ENCODE measurements at regions not wholly inside any gene's neighbourhood (a gene's known extent, or its start where the extent isn't known, plus 50 kb on each side); places are given as distances from the start of the nearest gene placed in this dataset.

DNA sequence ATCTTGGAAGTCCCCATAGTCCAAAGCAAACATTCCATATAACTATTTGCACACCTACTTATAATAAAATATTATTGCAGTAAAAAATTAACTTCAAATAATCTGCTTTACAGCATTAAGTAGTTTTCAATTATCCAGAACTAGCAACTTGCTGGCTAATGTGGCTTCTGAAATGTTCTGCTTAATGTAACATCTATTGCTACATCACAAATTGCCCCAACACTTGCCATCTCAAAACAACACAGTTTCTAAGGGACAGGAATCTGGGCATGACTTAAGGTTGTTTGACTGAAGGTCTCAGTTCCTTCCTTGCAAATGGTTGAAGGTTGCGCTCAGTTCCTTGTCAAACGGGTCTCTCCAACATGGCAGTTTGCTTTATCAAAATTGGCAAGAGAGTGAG lies 378.5 kb upstream of the SEMA3C start:
- no peak overlapping the region for H2AFZ ChIP-seq (ENCODE audit: low read length)
- H3K4me1 ChIP-seq (ENCODE audit: insufficient read depth, low read length): no peaks in the 10 kb centered on the region
- intact Hi-C loops (cut with micrococcal nuclease; ENCODE audit: unreplicated experiment): no loop called here
- TF ChIP-seq SRSF4 (IDR thresholded peaks at IDR 0.05; ENCODE audit: low read depth, low read length, poor library complexity, severe bottlenecking): no peak
- TF ChIP-seq HNF1A (IDR thresholded peaks at IDR 0.05; ENCODE audit: low read depth): no peak
- no peak for TF ChIP-seq HNF1A (CRISPR knock-in tag; IDR thresholded peaks at IDR 0.05; ENCODE audit: borderline replicate concordance)
- no peak for TF ChIP-seq ZEB1 (IDR thresholded peaks at IDR 0.05; ENCODE audit: insufficient replicate concordance, low read depth)
- TF ChIP-seq GABPA (IDR thresholded peaks at IDR 0.05; ENCODE audit: low read depth, low read length): no peak
- no peak for TF ChIP-seq GABPA (CRISPR knock-in tag; IDR thresholded peaks at IDR 0.05; ENCODE audit: low read depth)
- no peak for TF ChIP-seq ZNF644 (CRISPR knock-in tag; IDR thresholded peaks at IDR 0.05; ENCODE audit: low read depth)
- TF ChIP-seq SPEN (CRISPR knock-in tag; IDR thresholded peaks at IDR 0.05; ENCODE audit: low read depth): no peak
- no peak for TF ChIP-seq ZNF124 (CRISPR knock-in tag; IDR thresholded peaks at IDR 0.05)
- no peak for TF ChIP-seq SALL2 (CRISPR knock-in tag; IDR thresholded peaks at IDR 0.05)
- no peak for TF ChIP-seq KLF12 (CRISPR knock-in tag; IDR thresholded peaks at IDR 0.05; ENCODE audit: borderline replicate concordance)
- no peak for TF ChIP-seq CAMTA2 (CRISPR knock-in tag; IDR thresholded peaks at IDR 0.05; ENCODE audit: borderline replicate concordance)
- TF ChIP-seq, protein P1, sequence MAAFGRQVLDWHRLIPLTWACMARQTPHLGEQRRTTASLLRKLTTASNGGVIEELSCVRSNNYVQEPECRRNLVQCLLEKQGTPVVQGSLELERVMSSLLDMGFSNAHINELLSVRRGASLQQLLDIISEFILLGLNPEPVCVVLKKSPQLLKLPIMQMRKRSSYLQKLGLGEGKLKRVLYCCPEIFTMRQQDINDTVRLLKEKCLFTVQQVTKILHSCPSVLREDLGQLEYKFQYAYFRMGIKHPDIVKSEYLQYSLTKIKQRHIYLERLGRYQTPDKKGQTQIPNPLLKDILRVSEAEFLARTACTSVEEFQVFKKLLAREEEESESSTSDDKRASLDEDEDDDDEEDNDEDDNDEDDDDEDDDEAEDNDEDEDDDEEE (CRISPR knock-in tag; IDR thresholded peaks at IDR 0.05): no peak
- no peak for TF ChIP-seq NFKB2 (CRISPR knock-in tag; IDR thresholded peaks at IDR 0.05; ENCODE audit: borderline replicate concordance)
- no peak for TF ChIP-seq RCOR2 (CRISPR knock-in tag; IDR thresholded peaks at IDR 0.05)
- TF ChIP-seq ZNF562 (CRISPR knock-in tag; IDR thresholded peaks at IDR 0.05; ENCODE audit: borderline replicate concordance): no peak
- TF ChIP-seq, protein P2, sequence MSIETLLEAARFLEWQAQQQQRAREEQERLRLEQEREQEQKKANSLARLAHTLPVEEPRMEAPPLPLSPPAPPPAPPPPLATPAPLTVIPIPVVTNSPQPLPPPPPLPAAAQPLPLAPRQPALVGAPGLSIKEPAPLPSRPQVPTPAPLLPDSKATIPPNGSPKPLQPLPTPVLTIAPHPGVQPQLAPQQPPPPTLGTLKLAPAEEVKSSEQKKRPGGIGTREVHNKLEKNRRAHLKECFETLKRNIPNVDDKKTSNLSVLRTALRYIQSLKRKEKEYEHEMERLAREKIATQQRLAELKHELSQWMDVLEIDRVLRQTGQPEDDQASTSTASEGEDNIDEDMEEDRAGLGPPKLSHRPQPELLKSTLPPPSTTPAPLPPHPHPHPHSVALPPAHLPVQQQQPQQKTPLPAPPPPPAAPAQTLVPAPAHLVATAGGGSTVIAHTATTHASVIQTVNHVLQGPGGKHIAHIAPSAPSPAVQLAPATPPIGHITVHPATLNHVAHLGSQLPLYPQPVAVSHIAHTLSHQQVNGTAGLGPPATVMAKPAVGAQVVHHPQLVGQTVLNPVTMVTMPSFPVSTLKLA (IDR thresholded peaks at IDR 0.05): no peak
- no peak for TF ChIP-seq ZMYM2 (CRISPR knock-in tag; IDR thresholded peaks at IDR 0.05)
- TF ChIP-seq FOXM1 (CRISPR knock-in tag; IDR thresholded peaks at IDR 0.05): no peak
- TF ChIP-seq, protein P3, sequence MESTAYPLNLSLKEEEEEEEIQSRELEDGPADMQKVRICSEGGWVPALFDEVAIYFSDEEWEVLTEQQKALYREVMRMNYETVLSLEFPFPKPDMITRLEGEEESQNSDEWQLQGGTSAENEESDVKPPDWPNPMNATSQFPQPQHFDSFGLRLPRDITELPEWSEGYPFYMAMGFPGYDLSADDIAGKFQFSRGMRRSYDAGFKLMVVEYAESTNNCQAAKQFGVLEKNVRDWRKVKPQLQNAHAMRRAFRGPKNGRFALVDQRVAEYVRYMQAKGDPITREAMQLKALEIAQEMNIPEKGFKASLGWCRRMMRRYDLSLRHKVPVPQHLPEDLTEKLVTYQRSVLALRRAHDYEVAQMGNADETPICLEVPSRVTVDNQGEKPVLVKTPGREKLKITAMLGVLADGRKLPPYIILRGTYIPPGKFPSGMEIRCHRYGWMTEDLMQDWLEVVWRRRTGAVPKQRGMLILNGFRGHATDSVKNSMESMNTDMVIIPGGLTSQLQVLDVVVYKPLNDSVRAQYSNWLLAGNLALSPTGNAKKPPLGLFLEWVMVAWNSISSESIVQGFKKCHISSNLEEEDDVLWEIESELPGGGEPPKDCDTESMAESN (CRISPR knock-in tag; conservative IDR thresholded peaks at IDR 0.05): no peak
- no peaks in the 10 kb centered on the region for H3K36me3 ChIP-seq (replicated peaks in 1 of 2; ENCODE audit: control insufficient read depth in 1 of 2, insufficient read depth in 2 of 2, low read length in 2 of 2)
- no peaks in the 10 kb centered on the region for H4K20me1 ChIP-seq (ENCODE audit: insufficient read depth, low read length)
- BruUV-seq (replicated peaks): no TSS peak
- no peak overlapping the region for H3K4me3 ChIP-seq (replicated peaks in 1 of 3; ENCODE audit: insufficient read depth in 1 of 3, low read depth in 2 of 3, low read length in 3 of 3)
- no peak overlapping the region for H3K27ac ChIP-seq (ENCODE audit: extremely low read length, insufficient read depth, low read length)
- ATAC-seq (no peak), FAIRE-seq (no peak), DNase-seq (ENCODE audit: low spot score) (no peak)
- ChIA-PET CTCF (ENCODE audit: low intra/inter-chr PET ratio, low total read pairs) (no interaction called here), POLR2A (no interaction called here)
- no peaks in the 10 kb centered on the region for H3K9me3 ChIP-seq (ENCODE audit: low read length)
- WGBS (ENCODE audit: low lambda C conversion rate): 44% methylated on average over 2 of the region's 2 CpGs
- no peaks in the 10 kb centered on the region for H3K79me2 ChIP-seq (ENCODE audit: insufficient read depth, low read length)
- no peaks in the 10 kb centered on the region for H3K27me3 ChIP-seq (ENCODE audit: control insufficient read depth in 1 of 2, insufficient read depth in 2 of 2, low read length in 2 of 2)
- in situ Hi-C loops (cut with HindIII; ENCODE audit: extremely low pct_ligation_motif_present, low pct_unique_long_range_greater_than_20kb): no loop called here
- H3K4me2 ChIP-seq (ENCODE audit: low read depth, low read length): no peak overlapping the region
- H3K9ac ChIP-seq (ENCODE audit: insufficient read depth, low read depth, low read length): no peak overlapping the region

Measured in HepG2 (cell line).